ENCODE measurements at regions not wholly inside any gene's neighbourhood (a gene's known extent, or its start where the extent isn't known, plus 50 kb on each side); places are given as distances from the start of the nearest gene placed in this dataset.

GRCh38 chr3:111284503-111285183, 213.0 kb downstream of the NECTIN3 start:
- H3K27ac ChIP-seq (ENCODE audit: low read depth), result no peak overlapping the region
- H4K20me1 ChIP-seq (replicated peaks; ENCODE audit: insufficient read depth), result no peaks in the 10 kb centered on the region
- peak overlapping the region; percentile 11; the same call in 1 of the 2 replicates for H2AFZ ChIP-seq
- H3K27me3 Mint-ChIP-seq (ENCODE audit: insufficient read depth, low read depth, poor library complexity), result no peaks in the 10 kb centered on the region
- H3K4me1 Mint-ChIP-seq, result no peaks in the 10 kb centered on the region
- TF ChIP-seq CTCF (conservative IDR thresholded peaks at IDR 0.05; ENCODE audit: low read depth in 2 of 2), result no peak
- TF ChIP-seq EZH2phosphoT487 (IDR thresholded peaks at IDR 0.05; ENCODE audit: unreplicated experiment), result no peak
- H3K4me1 ChIP-seq (ENCODE audit: insufficient read depth), result no peaks in the 10 kb centered on the region
- no peak overlapping the region for H3K4me2 ChIP-seq
- H3K4me3 ChIP-seq, result no peak overlapping the region
- H3K27me3 ChIP-seq (ENCODE audit: insufficient read depth), result no peaks in the 10 kb centered on the region
- no peak overlapping the region for H3K4me3 Mint-ChIP-seq
- no peak overlapping the region for H3K27ac Mint-ChIP-seq
- no peaks in the 10 kb centered on the region for H3F3A ChIP-seq (replicated peaks; ENCODE audit: low read depth)
- DNase-seq (ENCODE audit: low spot score) (no peak), ATAC-seq (no peak)
- H3K79me2 ChIP-seq (replicated peaks; ENCODE audit: insufficient read depth), result no peaks in the 10 kb centered on the region
- no peaks in the 10 kb centered on the region for H3K36me3 ChIP-seq (ENCODE audit: insufficient read depth)
- no peaks in the 10 kb centered on the region for H3K36me3 Mint-ChIP-seq (ENCODE audit: low read depth)
- H3K9me2 ChIP-seq (ENCODE audit: insufficient read depth), result no peaks in the 10 kb centered on the region
- H3K9me3 Mint-ChIP-seq, result no peaks in the 10 kb centered on the region

GRCh38 chr3:111285184-111285538, 213.5 kb downstream of the NECTIN3 start:
- H3K36me3 Mint-ChIP-seq (ENCODE audit: low read depth), result no peaks in the 10 kb centered on the region
- Histone ChIP-seq H3K27ac (ENCODE audit: low read depth) (no peak overlapping the region), H2AFZ (0 out of 2 replicates have a peak overlapping the region, but pooled peaks have one; percentile 11), H3K4me3 (no peak overlapping the region), H3K9me2 (ENCODE audit: insufficient read depth) (no peaks in the 10 kb centered on the region), H3F3A (replicated peaks; ENCODE audit: low read depth) (no peaks in the 10 kb centered on the region), H3K4me1 (ENCODE audit: insufficient read depth) (no peaks in the 10 kb centered on the region), H3K27me3 (ENCODE audit: insufficient read depth) (no peaks in the 10 kb centered on the region), H3K4me2 (no peak overlapping the region), H3K79me2 (replicated peaks; ENCODE audit: insufficient read depth) (no peaks in the 10 kb centered on the region), H4K20me1 (replicated peaks; ENCODE audit: insufficient read depth) (no peaks in the 10 kb centered on the region), H3K36me3 (ENCODE audit: insufficient read depth) (no peaks in the 10 kb centered on the region)
- ATAC-seq (no peak), DNase-seq (ENCODE audit: low spot score) (no peak)
- no peaks in the 10 kb centered on the region for H3K4me1 Mint-ChIP-seq
- H3K9me3 Mint-ChIP-seq, result no peaks in the 10 kb centered on the region
- H3K27me3 Mint-ChIP-seq (ENCODE audit: insufficient read depth, low read depth, poor library complexity), result no peaks in the 10 kb centered on the region
- no peak overlapping the region for H3K27ac Mint-ChIP-seq
- no peak overlapping the region for H3K4me3 Mint-ChIP-seq
- TF ChIP-seq POLR2AphosphoS5 (IDR thresholded peaks at IDR 0.05; ENCODE audit: low read depth), result no peak
- TF ChIP-seq REST (IDR thresholded peaks at IDR 0.05; ENCODE audit: unreplicated experiment), result no peak
- no peak for TF ChIP-seq JUNB (IDR thresholded peaks at IDR 0.05; ENCODE audit: unreplicated experiment)
- TF ChIP-seq CTCF (conservative IDR thresholded peaks at IDR 0.05; ENCODE audit: low read depth in 2 of 2), result no peak
- no peak for TF ChIP-seq EZH2 (IDR thresholded peaks at IDR 0.05; ENCODE audit: low read depth, unreplicated experiment)
- no peak for TF ChIP-seq EZH2phosphoT487 (IDR thresholded peaks at IDR 0.05; ENCODE audit: unreplicated experiment)
- TF ChIP-seq STAT1 (IDR thresholded peaks at IDR 0.05; ENCODE audit: unreplicated experiment), result no peak
- no peak for TF ChIP-seq CREB1 (CRISPR knock-in tag; IDR thresholded peaks at IDR 0.05; ENCODE audit: low read depth)
- TF ChIP-seq ZNF114 (CRISPR knock-in tag; IDR thresholded peaks at IDR 0.05), result no peak
